Mesendoderm (in vitro differentiated cells): ENCODE measurements at regions not wholly inside any gene's neighbourhood (a gene's known extent, or its start where the extent isn't known, plus 50 kb on each side); places are given as distances from the start of the nearest gene placed in this dataset.
A peak's percentile ranks its signal among the peaks of the same experiment; 100 is the strongest.

Experiments used
- DNase-seq: peaks from one replicate; pipeline ENCODE4 v3.0.0; 2013
- H2AK5ac ChIP-seq: 2 replicates; pipeline ENCODE4 v1.6.1; 2013; ENCODE audit warnings: low read length, inconsistent platforms
- H2BK120ac ChIP-seq: 2 replicates; pipeline ENCODE4 v1.6.1; 2013; ENCODE audit warnings: low read depth, mild to moderate bottlenecking, low read length, moderate library complexity, mixed read lengths
- H2BK15ac ChIP-seq: replicated peaks from 2 replicates; pipeline ENCODE4 v1.6.1; 2013; ENCODE audit warnings: low read depth, mild to moderate bottlenecking, moderate library complexity
- H2BK5ac ChIP-seq: 2 replicates; pipeline ENCODE4 v1.6.1; 2013; ENCODE audit warnings: low read length, inconsistent platforms
- H3K18ac ChIP-seq: 2 replicates; pipeline ENCODE4 v1.6.1; 2013; ENCODE audit warnings: mild to moderate bottlenecking, low read length, mixed read lengths
- H3K23ac ChIP-seq: one replicate; pipeline ENCODE4 v1.6.1; 2013; ENCODE audit warnings: low read length
- H3K27ac ChIP-seq: 2 replicates; pipeline ENCODE4 v1.5.1; 2013; ENCODE audit warnings: low read depth, mild to moderate bottlenecking, inconsistent platforms, low read length, moderate library complexity
- H3K27me3 ChIP-seq: 2 replicates; pipeline ENCODE4 v1.6.1; 2013; ENCODE audit warnings: low read length, control low read depth, mild to moderate bottlenecking, inconsistent platforms; ENCODE audit not compliant: insufficient read depth, poor library complexity
- H3K36me3 ChIP-seq: 2 replicates; pipeline ENCODE4 v1.6.1; 2013; ENCODE audit warnings: low read length, inconsistent platforms; ENCODE audit not compliant: control insufficient read depth, insufficient read depth
- H3K4ac ChIP-seq: one replicate; pipeline ENCODE4 v1.6.1; 2013; ENCODE audit warnings: low read depth, mild to moderate bottlenecking, low read length, moderate library complexity
- H3K4me1 ChIP-seq: 2 replicates; pipeline ENCODE4 v1.6.1; 2013; ENCODE audit warnings: low read depth, low read length, inconsistent platforms; ENCODE audit not compliant: control insufficient read depth
- H3K4me2 ChIP-seq: 2 replicates; pipeline ENCODE4 v1.6.1; 2013; ENCODE audit warnings: low read length
- H3K4me3 ChIP-seq: 2 replicates; pipeline ENCODE4 v1.5.1; 2013; ENCODE audit warnings: mild to moderate bottlenecking, low read length
- H3K56ac ChIP-seq: one replicate; pipeline ENCODE4 v1.6.1; 2013; ENCODE audit warnings: low read length
- H3K79me1 ChIP-seq: 2 replicates; pipeline ENCODE4 v1.6.1; 2013; ENCODE audit warnings: low read length, inconsistent platforms
- H3K79me2 ChIP-seq: 2 replicates; pipeline ENCODE4 v1.6.1; 2013; ENCODE audit warnings: mild to moderate bottlenecking, low read length; ENCODE audit not compliant: control insufficient read depth, insufficient read depth
- H3K9ac ChIP-seq: 2 replicates; pipeline ENCODE4 v1.6.1; 2013; ENCODE audit warnings: low read length, inconsistent platforms
- H4K5ac ChIP-seq: one replicate; pipeline ENCODE4 v1.6.1; 2013; ENCODE audit warnings: low read length
- H4K8ac ChIP-seq: one replicate; pipeline ENCODE4 v1.6.1; 2013; ENCODE audit warnings: low read depth, mild to moderate bottlenecking, control low read depth, low read length, moderate library complexity
- WGBS: extraction: QIAGEN DNeasy Blood & Tissue Kit; methylation state at CpG from one replicate; pipeline ENCODE4 v1.1.7; 2013; ENCODE audit warnings: low lambda C conversion rate, missing lambda C conversion rate; ENCODE audit not compliant: insufficient coverage; ENCODE audit errors: extremely low coverage; 5-methylcytosine and 5-hydroxymethylcytosine counted together

GRCh38 chr10:56298941-56299340 lies 62.1 kb downstream of the ZWINT start:
- Histone ChIP-seq H2BK120ac (no peak overlapping the region), H3K4me1 (no peaks in the 10 kb centered on the region), H3K4ac (no peak overlapping the region), H3K9ac (no peak overlapping the region), H3K56ac (no peak overlapping the region), H3K4me3 (no peak overlapping the region), H3K18ac (no peak overlapping the region), H3K79me2 (no peaks in the 10 kb centered on the region), H3K23ac (no peak overlapping the region), H2BK5ac (no peak overlapping the region), H3K4me2 (no peak overlapping the region), H4K8ac (no peak overlapping the region), H3K27me3 (no peaks in the 10 kb centered on the region), H4K5ac (no peak overlapping the region), H2BK15ac (no peak overlapping the region), H2AK5ac (no peak overlapping the region), H3K36me3 (no peaks in the 10 kb centered on the region), H3K27ac (no peak overlapping the region), H3K79me1 (no peaks in the 10 kb centered on the region)
- DNase-seq = peak; percentile 30
- no CpG with 5 or more reads among the region's 7 CpGs for WGBS

GRCh38 chr10:56296618-56297017 lies 64.4 kb downstream of the ZWINT start:
- H2AK5ac ChIP-seq = no peak overlapping the region
- H2BK15ac ChIP-seq = no peak overlapping the region
- H4K5ac ChIP-seq = no peak overlapping the region
- no peak overlapping the region for H3K4me3 ChIP-seq
- H3K4me1 ChIP-seq = no peaks in the 10 kb centered on the region
- H3K18ac ChIP-seq = no peak overlapping the region
- no peak overlapping the region for H3K9ac ChIP-seq
- no peak overlapping the region for H4K8ac ChIP-seq
- no peaks in the 10 kb centered on the region for H3K79me1 ChIP-seq
- no peaks in the 10 kb centered on the region for H3K36me3 ChIP-seq
- H3K56ac ChIP-seq = no peak overlapping the region
- no peaks in the 10 kb centered on the region for H3K27me3 ChIP-seq
- DNase-seq = peak; percentile 10
- H3K4me2 ChIP-seq = no peak overlapping the region
- H2BK5ac ChIP-seq = no peak overlapping the region
- no peak overlapping the region for H2BK120ac ChIP-seq
- WGBS = no CpG with 5 or more reads among the region's 1 CpG
- H3K27ac ChIP-seq = no peak overlapping the region
- no peak overlapping the region for H3K4ac ChIP-seq
- H3K79me2 ChIP-seq = no peaks in the 10 kb centered on the region
- no peak overlapping the region for H3K23ac ChIP-seq

- Histone ChIP-seq H3K56ac (no peak overlapping the region), H3K4me1 (no peaks in the 10 kb centered on the region), H3K4me3 (no peak overlapping the region), H3K4me2 (no peak overlapping the region), H2AK5ac (no peak overlapping the region), H3K27ac (no peak overlapping the region), H2BK15ac (no peak overlapping the region), H3K9ac (no peak overlapping the region), H4K5ac (no peak overlapping the region), H3K36me3 (no peaks in the 10 kb centered on the region), H3K27me3 (no peaks in the 10 kb centered on the region), H3K18ac (no peak overlapping the region), H4K8ac (no peak overlapping the region), H2BK120ac (no peak overlapping the region), H2BK5ac (no peak overlapping the region), H3K79me1 (no peaks in the 10 kb centered on the region), H3K4ac (no peak overlapping the region), H3K23ac (no peak overlapping the region), H3K79me2 (no peaks in the 10 kb centered on the region)
- DNase-seq = no peak
- no CpG with 5 or more reads among the region's 2 CpGs for WGBS
Observed at GRCh38 chr10:56288403-56288802, 72.7 kb downstream of the ZWINT start.

GRCh38 chr10:56286096-56286495 lies 75.0 kb downstream of the ZWINT start:
- H2AK5ac ChIP-seq = no peak overlapping the region
- H3K18ac ChIP-seq = no peak overlapping the region
- no peak overlapping the region for H2BK5ac ChIP-seq
- H3K4me3 ChIP-seq = no peak overlapping the region
- no peak overlapping the region for H4K8ac ChIP-seq
- H3K4me1 ChIP-seq = no peaks in the 10 kb centered on the region
- no peak overlapping the region for H3K23ac ChIP-seq
- H4K5ac ChIP-seq = no peak overlapping the region
- no peak overlapping the region for H3K4ac ChIP-seq
- no peak for DNase-seq
- H3K79me1 ChIP-seq = no peaks in the 10 kb centered on the region
- no peak overlapping the region for H3K27ac ChIP-seq
- H3K79me2 ChIP-seq = no peaks in the 10 kb centered on the region
- H3K9ac ChIP-seq = no peak overlapping the region
- H3K27me3 ChIP-seq = no peaks in the 10 kb centered on the region
- no peak overlapping the region for H3K56ac ChIP-seq
- H3K36me3 ChIP-seq = no peaks in the 10 kb centered on the region
- no peak overlapping the region for H2BK120ac ChIP-seq
- H3K4me2 ChIP-seq = no peak overlapping the region
- no peak overlapping the region for H2BK15ac ChIP-seq

GRCh38 chr10:56279270-56279669 lies 81.8 kb downstream of the ZWINT start:
- Histone ChIP-seq H2BK5ac (no peak overlapping the region), H3K9ac (no peak overlapping the region), H3K27me3 (no peaks in the 10 kb centered on the region), H4K5ac (no peak overlapping the region), H2AK5ac (no peak overlapping the region), H3K36me3 (no peaks in the 10 kb centered on the region), H3K4me3 (no peak overlapping the region), H3K4me2 (no peak overlapping the region), H4K8ac (no peak overlapping the region), H3K27ac (no peak overlapping the region), H3K79me2 (no peaks in the 10 kb centered on the region), H3K23ac (no peak overlapping the region), H3K4me1 (no peaks in the 10 kb centered on the region), H2BK120ac (no peak overlapping the region), H3K4ac (no peak overlapping the region), H2BK15ac (no peak overlapping the region), H3K56ac (no peak overlapping the region), H3K18ac (no peak overlapping the region), H3K79me1 (no peaks in the 10 kb centered on the region)
- DNase-seq = no peak

GRCh38 chr10:56269181-56269580 lies 91.9 kb downstream of the ZWINT start:
- no peak overlapping the region for H3K18ac ChIP-seq
- H3K9ac ChIP-seq = no peak overlapping the region
- no peaks in the 10 kb centered on the region for H3K79me2 ChIP-seq
- no peak overlapping the region for H2BK120ac ChIP-seq
- H3K23ac ChIP-seq = no peak overlapping the region
- H3K27ac ChIP-seq = no peak overlapping the region
- no peak overlapping the region for H2BK15ac ChIP-seq
- no peak overlapping the region for H3K56ac ChIP-seq
- H2AK5ac ChIP-seq = no peak overlapping the region
- H3K4me1 ChIP-seq = no peaks in the 10 kb centered on the region
- H3K79me1 ChIP-seq = no peaks in the 10 kb centered on the region
- H4K5ac ChIP-seq = no peak overlapping the region
- H3K36me3 ChIP-seq = no peaks in the 10 kb centered on the region
- no peak overlapping the region for H3K4ac ChIP-seq
- no peak overlapping the region for H3K4me3 ChIP-seq
- H3K27me3 ChIP-seq = no peaks in the 10 kb centered on the region
- H4K8ac ChIP-seq = no peak overlapping the region
- no peak overlapping the region for H3K4me2 ChIP-seq
- no peak for DNase-seq
- no CpG with 5 or more reads among the region's 1 CpG for WGBS
- H2BK5ac ChIP-seq = no peak overlapping the region
